ENCODE measurements at regions not wholly inside any gene's neighbourhood (a gene's known extent, or its start where the extent isn't known, plus 50 kb on each side); places are given as distances from the start of the nearest gene placed in this dataset.

DNA sequence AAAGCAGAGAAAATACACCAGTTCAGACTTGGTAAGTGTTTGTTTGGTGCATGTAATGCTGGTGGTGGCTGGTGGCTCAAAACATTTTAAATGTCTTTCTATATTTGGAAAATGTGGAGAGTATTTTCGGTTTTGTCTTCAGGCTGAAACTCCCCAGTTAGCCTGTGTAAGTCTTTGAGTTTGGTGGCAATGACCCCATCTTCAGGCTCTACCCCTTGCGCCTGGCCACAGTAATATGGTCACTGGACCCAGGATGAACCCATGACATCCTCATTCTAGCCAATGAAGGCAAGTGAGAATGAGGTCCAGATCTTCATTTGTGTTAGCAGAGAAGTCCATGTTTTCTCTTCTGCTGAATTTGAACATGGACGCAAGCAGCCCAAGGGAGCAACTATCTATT lies 422.6 kb downstream of the BRINP1 start:
- Histone ChIP-seq H3K27me3 (ENCODE audit: control insufficient read depth, insufficient read depth, low read length) (no peaks in the 10 kb centered on the region), H3K9me3 (ENCODE audit: control insufficient read depth in 2 of 3, insufficient read depth in 1 of 3, low read length in 3 of 3) (no peaks in the 10 kb centered on the region), H3K27ac (ENCODE audit: low read depth in 2 of 2, low read length in 2 of 2) (no peak overlapping the region), H3K9ac (ENCODE audit: low read length in 3 of 3) (no peak overlapping the region), H3K36me3 (ENCODE audit: control insufficient read depth in 2 of 3, insufficient read depth in 3 of 3, low read length in 3 of 3) (no peaks in the 10 kb centered on the region), H3K4me1 (ENCODE audit: control insufficient read depth in 2 of 3, insufficient read depth in 2 of 3, low read depth in 1 of 3, low read length in 3 of 3) (no peaks in the 10 kb centered on the region), H3K4me3 (ENCODE audit: low read length in 3 of 3) (no peak overlapping the region)
- intact Hi-C loops (cut with DNase I): no loop called here
- DNase-seq (no peak), FAIRE-seq (no peak)
- TF ChIP-seq, protein P1, sequence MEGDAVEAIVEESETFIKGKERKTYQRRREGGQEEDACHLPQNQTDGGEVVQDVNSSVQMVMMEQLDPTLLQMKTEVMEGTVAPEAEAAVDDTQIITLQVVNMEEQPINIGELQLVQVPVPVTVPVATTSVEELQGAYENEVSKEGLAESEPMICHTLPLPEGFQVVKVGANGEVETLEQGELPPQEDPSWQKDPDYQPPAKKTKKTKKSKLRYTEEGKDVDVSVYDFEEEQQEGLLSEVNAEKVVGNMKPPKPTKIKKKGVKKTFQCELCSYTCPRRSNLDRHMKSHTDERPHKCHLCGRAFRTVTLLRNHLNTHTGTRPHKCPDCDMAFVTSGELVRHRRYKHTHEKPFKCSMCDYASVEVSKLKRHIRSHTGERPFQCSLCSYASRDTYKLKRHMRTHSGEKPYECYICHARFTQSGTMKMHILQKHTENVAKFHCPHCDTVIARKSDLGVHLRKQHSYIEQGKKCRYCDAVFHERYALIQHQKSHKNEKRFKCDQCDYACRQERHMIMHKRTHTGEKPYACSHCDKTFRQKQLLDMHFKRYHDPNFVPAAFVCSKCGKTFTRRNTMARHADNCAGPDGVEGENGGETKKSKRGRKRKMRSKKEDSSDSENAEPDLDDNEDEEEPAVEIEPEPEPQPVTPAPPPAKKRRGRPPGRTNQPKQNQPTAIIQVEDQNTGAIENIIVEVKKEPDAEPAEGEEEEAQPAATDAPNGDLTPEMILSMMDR (IDR thresholded peaks at IDR 0.05; ENCODE audit: borderline replicate concordance, extremely low read depth, insufficient read depth): no peak

DNA sequence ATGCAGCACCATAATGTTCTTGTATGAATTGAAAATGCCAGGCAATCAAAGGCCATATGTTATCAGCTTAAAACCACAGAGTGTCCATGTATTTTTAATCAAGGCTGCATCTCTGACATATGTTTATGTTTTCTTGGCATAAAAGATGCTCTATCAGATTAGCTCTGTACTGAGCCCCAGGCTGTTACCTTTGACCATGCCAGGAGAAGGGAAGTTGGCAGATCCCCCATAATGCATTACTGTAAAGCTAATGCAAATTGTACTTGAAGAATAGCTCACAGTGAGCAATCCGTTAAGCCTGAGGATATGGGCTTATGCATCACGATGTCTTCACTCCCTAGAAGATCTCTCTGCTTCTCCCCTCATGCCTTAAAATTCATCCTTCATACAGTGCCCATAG lies 414.4 kb downstream of the BRINP1 start:
- TF ChIP-seq, protein P1 (IDR thresholded peaks at IDR 0.05; ENCODE audit: borderline replicate concordance, extremely low read depth, insufficient read depth): no peak
- Histone ChIP-seq H3K27ac (ENCODE audit: low read depth in 2 of 2, low read length in 2 of 2) (no peak overlapping the region), H3K4me3 (ENCODE audit: low read length in 3 of 3) (no peak overlapping the region), H3K9ac (ENCODE audit: low read length in 3 of 3) (no peak overlapping the region), H3K36me3 (ENCODE audit: control insufficient read depth in 2 of 3, insufficient read depth in 3 of 3, low read length in 3 of 3) (no peaks in the 10 kb centered on the region), H3K9me3 (ENCODE audit: control insufficient read depth in 2 of 3, insufficient read depth in 1 of 3, low read length in 3 of 3) (no peaks in the 10 kb centered on the region), H3K4me1 (ENCODE audit: control insufficient read depth in 2 of 3, insufficient read depth in 2 of 3, low read depth in 1 of 3, low read length in 3 of 3) (no peaks in the 10 kb centered on the region), H3K27me3 (ENCODE audit: control insufficient read depth, insufficient read depth, low read length) (no peaks in the 10 kb centered on the region)
- DNase-seq: no peak
- FAIRE-seq: no peak
- intact Hi-C loops (cut with DNase I): no loop called here

DNA sequence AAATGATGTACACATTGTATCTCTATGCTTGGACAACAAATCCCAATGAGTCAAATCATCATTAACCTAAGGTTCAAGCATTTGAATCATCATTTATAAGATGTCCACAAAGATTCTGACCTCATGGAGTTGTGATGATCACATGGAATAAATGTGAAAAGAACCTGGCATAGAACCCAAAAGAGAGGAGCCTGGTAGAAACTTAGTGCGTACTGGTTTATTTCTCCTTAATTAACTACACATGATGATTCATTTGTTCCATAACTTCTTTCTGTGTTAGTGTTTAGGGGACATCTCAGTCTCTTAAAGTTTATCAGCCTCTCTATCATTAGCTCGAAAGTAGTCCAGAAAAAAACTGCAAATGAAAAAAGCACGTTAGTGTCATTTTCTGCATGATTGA lies 411.6 kb downstream of the BRINP1 start:
- Histone ChIP-seq H3K9me3 (ENCODE audit: control insufficient read depth in 2 of 3, insufficient read depth in 1 of 3, low read length in 3 of 3) (no peaks in the 10 kb centered on the region), H3K4me1 (ENCODE audit: control insufficient read depth in 2 of 3, insufficient read depth in 2 of 3, low read depth in 1 of 3, low read length in 3 of 3) (no peaks in the 10 kb centered on the region), H3K27ac (ENCODE audit: low read depth in 2 of 2, low read length in 2 of 2) (no peak overlapping the region), H3K36me3 (ENCODE audit: control insufficient read depth in 2 of 3, insufficient read depth in 3 of 3, low read length in 3 of 3) (no peaks in the 10 kb centered on the region), H3K9ac (ENCODE audit: low read length in 3 of 3) (no peak overlapping the region), H3K4me3 (ENCODE audit: low read length in 3 of 3) (no peak overlapping the region), H3K27me3 (ENCODE audit: control insufficient read depth, insufficient read depth, low read length) (no peaks in the 10 kb centered on the region)
- DNase-seq: no peak
- intact Hi-C loops (cut with DNase I): no loop called here
- FAIRE-seq: no peak
- TF ChIP-seq, protein P1 (IDR thresholded peaks at IDR 0.05; ENCODE audit: borderline replicate concordance, extremely low read depth, insufficient read depth): no peak

DNA sequence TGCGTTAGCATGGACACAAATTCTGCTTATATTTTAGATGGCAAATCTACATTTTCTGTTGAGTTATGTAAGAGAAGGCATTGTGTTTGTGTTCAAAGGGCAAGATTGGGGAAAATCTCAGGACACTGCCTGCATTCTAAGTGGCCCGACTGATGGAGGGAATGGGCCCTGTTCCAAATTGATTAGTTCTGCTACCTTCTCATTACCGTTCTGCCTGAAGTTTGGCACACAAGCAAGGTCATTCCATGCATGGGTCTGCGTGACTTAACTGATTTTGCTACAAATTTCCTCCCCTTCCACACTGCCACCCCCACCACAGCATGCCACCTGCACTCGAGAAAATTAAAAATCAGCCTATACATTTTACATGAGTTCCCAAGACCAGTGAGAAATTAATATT lies 409.9 kb downstream of the BRINP1 start:
- TF ChIP-seq, protein P1 (IDR thresholded peaks at IDR 0.05; ENCODE audit: borderline replicate concordance, extremely low read depth, insufficient read depth): no peak
- Histone ChIP-seq H3K36me3 (ENCODE audit: control insufficient read depth in 2 of 3, insufficient read depth in 3 of 3, low read length in 3 of 3) (no peaks in the 10 kb centered on the region), H3K4me1 (ENCODE audit: control insufficient read depth in 2 of 3, insufficient read depth in 2 of 3, low read depth in 1 of 3, low read length in 3 of 3) (no peaks in the 10 kb centered on the region), H3K27me3 (ENCODE audit: control insufficient read depth, insufficient read depth, low read length) (no peaks in the 10 kb centered on the region), H3K4me3 (ENCODE audit: low read length in 3 of 3) (no peak overlapping the region), H3K9me3 (ENCODE audit: control insufficient read depth in 2 of 3, insufficient read depth in 1 of 3, low read length in 3 of 3) (no peaks in the 10 kb centered on the region), H3K9ac (ENCODE audit: low read length in 3 of 3) (no peak overlapping the region), H3K27ac (ENCODE audit: low read depth in 2 of 2, low read length in 2 of 2) (no peak overlapping the region)
- intact Hi-C loops (cut with DNase I): no loop called here
- no peak for FAIRE-seq
- DNase-seq: peak in 1 of 5 donors; percentile 16
